Liver (tissue), 8 donors: ENCODE measurements at regions not wholly inside any gene's neighbourhood (a gene's known extent, or its start where the extent isn't known, plus 50 kb on each side); places are given as distances from the start of the nearest gene placed in this dataset.

Experiments used
- DNase-seq: peaks from one replicate; pipeline ENCODE4 v3.0.0-alpha.2; 2017; ENCODE audit warnings: low spot score
- H3K27ac ChIP-seq, 2 donors: one replicate each; pipeline ENCODE4 v1.7.0; 2013; ENCODE audit warnings: inconsistent platforms in 2 of 2, low read length in 2 of 2, control low read depth in 1 of 2, low read depth in 1 of 2, mild to moderate bottlenecking in 1 of 2
- H3K27me3 ChIP-seq, 4 donors: one replicate each; pipeline versions ENCODE4 v1.6.1 to v1.7.0; 2013; ENCODE audit warnings: low read length in 3 of 4, inconsistent platforms in 1 of 4, mild to moderate bottlenecking in 1 of 4, moderate library complexity in 1 of 4; ENCODE audit not compliant: control insufficient read depth in 4 of 4, insufficient read depth in 4 of 4
- H3K36me3 ChIP-seq, 4 donors: one replicate each; pipeline versions ENCODE4 v1.6.1 to v1.7.0; 2013; ENCODE audit warnings: low read length in 3 of 4, mild to moderate bottlenecking in 3 of 4, low read depth in 1 of 4, moderate library complexity in 1 of 4; ENCODE audit not compliant: control insufficient read depth in 4 of 4, insufficient read depth in 3 of 4
- H3K4me1 ChIP-seq, 4 donors: one replicate each; pipeline versions ENCODE4 v1.6.1 to v1.7.0; 2013; ENCODE audit warnings: low read length in 3 of 4, mild to moderate bottlenecking in 3 of 4, moderate library complexity in 1 of 4; ENCODE audit not compliant: control insufficient read depth in 4 of 4, insufficient read depth in 4 of 4
- H3K4me3 ChIP-seq, 3 donors: one replicate each; pipeline versions ENCODE4 v1.6.1 to v1.7.0; 2013; ENCODE audit warnings: low read length in 3 of 3, control low read depth in 1 of 3, low read depth in 1 of 3, mild to moderate bottlenecking in 1 of 3
- H3K9ac ChIP-seq, 2 donors: one replicate each; pipeline ENCODE4 v1.7.0; 2013; ENCODE audit warnings: low read length in 2 of 2, mild to moderate bottlenecking in 2 of 2, moderate library complexity in 2 of 2, control low read depth in 1 of 2, low read depth in 1 of 2
- H3K9me3 ChIP-seq, 4 donors: one replicate each; pipeline versions ENCODE4 v1.6.1 to v1.7.0; 2013; ENCODE audit warnings: low read length in 3 of 4; ENCODE audit not compliant: control insufficient read depth in 4 of 4
- EGR1 ChIP-seq, 2 donors: IDR thresholded peaks; 2 replicates each; pipeline ENCODE4 v1.6.1; 2016 to 2018; ENCODE audit warnings: antibody characterized with exemption in 2 of 2, low read depth in 2 of 2
- FOXA1 ChIP-seq: IDR thresholded peaks from 2 replicates; pipeline ENCODE4 v1.6.1; 2016; ENCODE audit warnings: antibody characterized with exemption
- FOXA2 ChIP-seq: IDR thresholded peaks from 2 replicates; pipeline ENCODE4 v1.6.1; 2016; ENCODE audit warnings: antibody characterized with exemption
- GABPA ChIP-seq, 2 donors: IDR thresholded peaks in 1 of 2; conservative IDR thresholded peaks in 1 of 2; 2 replicates each; pipeline ENCODE4 v1.6.1; 2016; ENCODE audit warnings: antibody characterized with exemption in 2 of 2, mild to moderate bottlenecking in 1 of 2, moderate library complexity in 1 of 2
- HNF4A ChIP-seq, 2 donors: conservative IDR thresholded peaks; 2 replicates each; pipeline ENCODE4 v1.6.1; 2016; ENCODE audit warnings: antibody characterized with exemption in 2 of 2, mild to moderate bottlenecking in 2 of 2
- HNF4G ChIP-seq: IDR thresholded peaks from 2 replicates; pipeline ENCODE4 v1.6.1; 2016; ENCODE audit warnings: antibody characterized with exemption
- JUND ChIP-seq, 2 donors: IDR thresholded peaks; 2 replicates each; pipeline ENCODE4 v1.6.1; 2016; ENCODE audit warnings: antibody characterized with exemption in 2 of 2
- NR2F2 ChIP-seq: IDR thresholded peaks from 2 replicates; pipeline ENCODE4 v1.6.1; 2016; ENCODE audit warnings: antibody characterized with exemption
- RAD21 ChIP-seq, 2 donors: IDR thresholded peaks; 2 replicates each; pipeline ENCODE4 v1.6.1; 2016; ENCODE audit warnings: antibody characterized with exemption in 2 of 2, mild to moderate bottlenecking in 2 of 2
- RXRA ChIP-seq, 2 donors: IDR thresholded peaks; 2 replicates each; pipeline ENCODE4 v1.6.1; 2017 to 2018; ENCODE audit warnings: antibody characterized with exemption in 2 of 2, mild to moderate bottlenecking in 1 of 2
- SP1 ChIP-seq: IDR thresholded peaks from 2 replicates; pipeline ENCODE4 v1.6.1; 2018; ENCODE audit warnings: antibody characterized with exemption, mild to moderate bottlenecking
- TAF1 ChIP-seq: conservative IDR thresholded peaks from 2 replicates; pipeline ENCODE4 v1.6.1; 2016; ENCODE audit warnings: antibody characterized with exemption, mild to moderate bottlenecking
- YY1 ChIP-seq: IDR thresholded peaks from 2 replicates; pipeline ENCODE4 v1.6.1; 2016; ENCODE audit warnings: antibody characterized with exemption, mild to moderate bottlenecking
- WGBS: extraction: QIAGEN DNeasy Blood & Tissue Kit; methylation state at CpG from one replicate; pipeline ENCODE4 v1.1.7; 2013; 5-methylcytosine and 5-hydroxymethylcytosine counted together
- TF ChIP-seq, protein P1 (sequence below): IDR thresholded peaks from 2 replicates; pipeline ENCODE4 v1.6.1; 2016; ENCODE audit warnings: antibody characterized with exemption
- TF ChIP-seq, protein P2 (sequence below): fragments of 150-350 bp; IDR thresholded peaks from 2 replicates; pipeline ENCODE4 v1.5.1; 2017; ENCODE audit warnings: improper control_type of control experiment, low read depth, low read length; ENCODE audit not compliant: missing input control
- TF ChIP-seq, protein P3 (sequence below): IDR thresholded peaks from 2 replicates; pipeline ENCODE4 v1.6.1; 2016; ENCODE audit warnings: antibody characterized with exemption
- TF ChIP-seq, protein P4 (sequence below): IDR thresholded peaks from 2 replicates; pipeline ENCODE4 v1.6.1; 2016; ENCODE audit warnings: antibody characterized with exemption, mild to moderate bottlenecking
- TF ChIP-seq, protein P5 (sequence below): IDR thresholded peaks from 2 replicates; pipeline ENCODE4 v1.6.1; 2016; ENCODE audit warnings: antibody characterized with exemption
- donor health status: healthy.
- donor health status: healthy.
- donor health status: healthy.
- donor health status: healthy.
- donor health status: healthy.

DNA sequence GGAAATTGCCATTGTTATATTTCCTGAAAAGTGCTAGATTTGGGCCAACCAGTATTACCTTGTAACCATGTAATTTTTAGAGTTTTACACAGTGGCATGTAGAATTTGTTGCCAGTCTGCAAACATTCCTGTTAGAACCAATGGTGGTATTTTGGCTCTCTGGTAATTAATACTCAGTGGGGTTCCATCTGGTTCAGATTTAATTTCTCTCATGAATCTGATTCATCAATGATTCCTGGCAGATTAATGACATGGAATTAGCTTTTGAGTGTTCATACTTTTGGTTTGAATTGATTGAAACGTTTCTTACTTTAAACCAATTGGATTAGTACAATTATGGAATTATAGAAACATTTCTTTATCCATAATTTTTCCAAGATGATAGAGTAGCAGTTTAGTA, 93.2 kb downstream of the MC4R start:
- Histone ChIP-seq H3K27me3 (no peaks in the 10 kb centered on the region), H3K27ac (no peak overlapping the region), H3K9ac (no peak overlapping the region), H3K9me3 (no peaks in the 10 kb centered on the region), H3K4me3 (no peak overlapping the region), H3K36me3 (no peaks in the 10 kb centered on the region), H3K4me1 (no peaks in the 10 kb centered on the region)
- DNase-seq = no peak
- TF ChIP-seq TAF1 (no peak), RXRA (IDR thresholded peaks at IDR 0.05) (no peak), YY1 (no peak), JUND (IDR thresholded peaks at IDR 0.05) (no peak), RAD21 (IDR thresholded peaks at IDR 0.05) (no peak), SP1 (no peak), GABPA (IDR thresholded peaks at IDR 0.05 in 1 of 2, conservative IDR thresholded peaks at IDR 0.05 in 1 of 2) (no peak), NR2F2 (no peak), HNF4G (no peak)
- TF ChIP-seq, protein P1, sequence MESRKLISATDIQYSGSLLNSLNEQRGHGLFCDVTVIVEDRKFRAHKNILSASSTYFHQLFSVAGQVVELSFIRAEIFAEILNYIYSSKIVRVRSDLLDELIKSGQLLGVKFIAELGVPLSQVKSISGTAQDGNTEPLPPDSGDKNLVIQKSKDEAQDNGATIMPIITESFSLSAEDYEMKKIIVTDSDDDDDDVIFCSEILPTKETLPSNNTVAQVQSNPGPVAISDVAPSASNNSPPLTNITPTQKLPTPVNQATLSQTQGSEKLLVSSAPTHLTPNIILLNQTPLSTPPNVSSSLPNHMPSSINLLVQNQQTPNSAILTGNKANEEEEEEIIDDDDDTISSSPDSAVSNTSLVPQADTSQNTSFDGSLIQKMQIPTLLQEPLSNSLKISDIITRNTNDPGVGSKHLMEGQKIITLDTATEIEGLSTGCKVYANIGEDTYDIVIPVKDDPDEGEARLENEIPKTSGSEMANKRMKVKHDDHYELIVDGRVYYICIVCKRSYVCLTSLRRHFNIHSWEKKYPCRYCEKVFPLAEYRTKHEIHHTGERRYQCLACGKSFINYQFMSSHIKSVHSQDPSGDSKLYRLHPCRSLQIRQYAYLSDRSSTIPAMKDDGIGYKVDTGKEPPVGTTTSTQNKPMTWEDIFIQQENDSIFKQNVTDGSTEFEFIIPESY = no peak
- TF ChIP-seq, protein P2, sequence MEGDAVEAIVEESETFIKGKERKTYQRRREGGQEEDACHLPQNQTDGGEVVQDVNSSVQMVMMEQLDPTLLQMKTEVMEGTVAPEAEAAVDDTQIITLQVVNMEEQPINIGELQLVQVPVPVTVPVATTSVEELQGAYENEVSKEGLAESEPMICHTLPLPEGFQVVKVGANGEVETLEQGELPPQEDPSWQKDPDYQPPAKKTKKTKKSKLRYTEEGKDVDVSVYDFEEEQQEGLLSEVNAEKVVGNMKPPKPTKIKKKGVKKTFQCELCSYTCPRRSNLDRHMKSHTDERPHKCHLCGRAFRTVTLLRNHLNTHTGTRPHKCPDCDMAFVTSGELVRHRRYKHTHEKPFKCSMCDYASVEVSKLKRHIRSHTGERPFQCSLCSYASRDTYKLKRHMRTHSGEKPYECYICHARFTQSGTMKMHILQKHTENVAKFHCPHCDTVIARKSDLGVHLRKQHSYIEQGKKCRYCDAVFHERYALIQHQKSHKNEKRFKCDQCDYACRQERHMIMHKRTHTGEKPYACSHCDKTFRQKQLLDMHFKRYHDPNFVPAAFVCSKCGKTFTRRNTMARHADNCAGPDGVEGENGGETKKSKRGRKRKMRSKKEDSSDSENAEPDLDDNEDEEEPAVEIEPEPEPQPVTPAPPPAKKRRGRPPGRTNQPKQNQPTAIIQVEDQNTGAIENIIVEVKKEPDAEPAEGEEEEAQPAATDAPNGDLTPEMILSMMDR = no peak
- TF ChIP-seq, protein P3, sequence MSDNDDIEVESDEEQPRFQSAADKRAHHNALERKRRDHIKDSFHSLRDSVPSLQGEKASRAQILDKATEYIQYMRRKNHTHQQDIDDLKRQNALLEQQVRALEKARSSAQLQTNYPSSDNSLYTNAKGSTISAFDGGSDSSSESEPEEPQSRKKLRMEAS = no peak
- 31% methylated on average over 1 of the region's 1 CpG for WGBS

DNA sequence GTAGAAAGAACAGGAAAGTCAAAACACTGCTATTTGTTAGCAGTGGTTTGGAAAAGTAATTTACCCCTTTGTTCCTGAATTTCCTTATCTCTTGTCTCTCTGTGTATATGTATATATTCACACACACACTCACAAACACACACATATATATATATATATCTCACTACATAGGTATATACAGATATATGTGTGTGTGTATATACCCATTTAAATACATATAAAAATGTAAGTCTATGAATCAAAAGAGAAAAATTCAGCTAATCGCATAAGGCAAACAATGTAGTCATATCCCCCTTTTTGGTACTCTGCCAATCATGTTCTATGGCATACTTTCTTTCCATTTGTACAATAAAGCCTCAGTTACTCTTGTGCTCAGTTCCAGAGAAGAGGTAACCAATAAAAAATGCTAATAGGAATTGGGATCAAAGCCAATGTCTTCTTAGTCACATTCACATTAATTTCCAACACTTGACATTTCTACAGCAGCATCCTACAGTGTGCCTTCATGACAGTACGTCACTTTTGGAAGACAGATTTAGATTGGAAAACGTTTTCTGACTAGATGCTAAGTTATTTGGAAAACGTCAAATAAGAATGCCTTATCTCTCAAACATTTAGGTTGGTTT, 94.6 kb downstream of the MC4R start:
- Histone ChIP-seq H3K27me3 (no peaks in the 10 kb centered on the region), H3K27ac (no peak overlapping the region), H3K4me1 (no peaks in the 10 kb centered on the region), H3K9ac (no peak overlapping the region), H3K36me3 (no peaks in the 10 kb centered on the region), H3K9me3 (no peaks in the 10 kb centered on the region), H3K4me3 (no peak overlapping the region)
- TF ChIP-seq, protein P3 = no peak
- TF ChIP-seq TAF1 = no peak
- no peak for TF ChIP-seq HNF4G
- no peak for TF ChIP-seq JUND (IDR thresholded peaks at IDR 0.05)
- TF ChIP-seq, protein P2 = no peak
- TF ChIP-seq EGR1 (IDR thresholded peaks at IDR 0.05; ENCODE audit: low read depth in 2 of 2) = no peak
- no peak for TF ChIP-seq FOXA2
- no peak for TF ChIP-seq FOXA1
- TF ChIP-seq, protein P1 = no peak
- no peak for TF ChIP-seq YY1
- TF ChIP-seq, protein P4, sequence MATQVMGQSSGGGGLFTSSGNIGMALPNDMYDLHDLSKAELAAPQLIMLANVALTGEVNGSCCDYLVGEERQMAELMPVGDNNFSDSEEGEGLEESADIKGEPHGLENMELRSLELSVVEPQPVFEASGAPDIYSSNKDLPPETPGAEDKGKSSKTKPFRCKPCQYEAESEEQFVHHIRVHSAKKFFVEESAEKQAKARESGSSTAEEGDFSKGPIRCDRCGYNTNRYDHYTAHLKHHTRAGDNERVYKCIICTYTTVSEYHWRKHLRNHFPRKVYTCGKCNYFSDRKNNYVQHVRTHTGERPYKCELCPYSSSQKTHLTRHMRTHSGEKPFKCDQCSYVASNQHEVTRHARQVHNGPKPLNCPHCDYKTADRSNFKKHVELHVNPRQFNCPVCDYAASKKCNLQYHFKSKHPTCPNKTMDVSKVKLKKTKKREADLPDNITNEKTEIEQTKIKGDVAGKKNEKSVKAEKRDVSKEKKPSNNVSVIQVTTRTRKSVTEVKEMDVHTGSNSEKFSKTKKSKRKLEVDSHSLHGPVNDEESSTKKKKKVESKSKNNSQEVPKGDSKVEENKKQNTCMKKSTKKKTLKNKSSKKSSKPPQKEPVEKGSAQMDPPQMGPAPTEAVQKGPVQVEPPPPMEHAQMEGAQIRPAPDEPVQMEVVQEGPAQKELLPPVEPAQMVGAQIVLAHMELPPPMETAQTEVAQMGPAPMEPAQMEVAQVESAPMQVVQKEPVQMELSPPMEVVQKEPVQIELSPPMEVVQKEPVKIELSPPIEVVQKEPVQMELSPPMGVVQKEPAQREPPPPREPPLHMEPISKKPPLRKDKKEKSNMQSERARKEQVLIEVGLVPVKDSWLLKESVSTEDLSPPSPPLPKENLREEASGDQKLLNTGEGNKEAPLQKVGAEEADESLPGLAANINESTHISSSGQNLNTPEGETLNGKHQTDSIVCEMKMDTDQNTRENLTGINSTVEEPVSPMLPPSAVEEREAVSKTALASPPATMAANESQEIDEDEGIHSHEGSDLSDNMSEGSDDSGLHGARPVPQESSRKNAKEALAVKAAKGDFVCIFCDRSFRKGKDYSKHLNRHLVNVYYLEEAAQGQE = no peak
- no peak for TF ChIP-seq RXRA (IDR thresholded peaks at IDR 0.05)
- TF ChIP-seq, protein P5, sequence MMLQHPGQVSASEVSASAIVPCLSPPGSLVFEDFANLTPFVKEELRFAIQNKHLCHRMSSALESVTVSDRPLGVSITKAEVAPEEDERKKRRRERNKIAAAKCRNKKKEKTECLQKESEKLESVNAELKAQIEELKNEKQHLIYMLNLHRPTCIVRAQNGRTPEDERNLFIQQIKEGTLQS = no peak
- no peak for TF ChIP-seq HNF4A (conservative IDR thresholded peaks at IDR 0.05)
- no peak for TF ChIP-seq RAD21 (IDR thresholded peaks at IDR 0.05)
- TF ChIP-seq SP1 = no peak
- TF ChIP-seq NR2F2 = no peak
- no peak for TF ChIP-seq GABPA (IDR thresholded peaks at IDR 0.05 in 1 of 2, conservative IDR thresholded peaks at IDR 0.05 in 1 of 2)
- no peak for DNase-seq
- 51% methylated on average over 4 of the region's 4 CpGs for WGBS
